ENCODE measurements at regions not wholly inside any gene's neighbourhood (a gene's known extent, or its start where the extent isn't known, plus 50 kb on each side); places are given as distances from the start of the nearest gene placed in this dataset.

GRCh38 chr2:8517850-8518498 lies 163.9 kb upstream of the ID2 start:
- no peak for DNase-seq (ENCODE audit: low read depth in 3 of 3)

GRCh38 chr2:8518979-8519668 lies 162.7 kb upstream of the ID2 start:
- DNase-seq (ENCODE audit: low read depth in 3 of 3), result no peak

- DNase-seq (ENCODE audit: low read depth in 3 of 3), result no peak
Observed at GRCh38 chr2:8520791-8521344, 161.0 kb upstream of the ID2 start.

- DNase-seq (ENCODE audit: low read depth in 3 of 3), result no peak
Observed at GRCh38 chr2:8522687-8523086, 159.2 kb upstream of the ID2 start.

GRCh38 chr2:8524388-8524787 lies 157.5 kb upstream of the ID2 start:
- no peak for DNase-seq (ENCODE audit: low read depth in 3 of 3)

- DNase-seq (ENCODE audit: low read depth in 3 of 3), result no peak
Observed at GRCh38 chr2:8524823-8525222, 157.0 kb upstream of the ID2 start.

- DNase-seq (ENCODE audit: low read depth in 3 of 3), result no peak
Observed at GRCh38 chr2:8525236-8525581, 156.6 kb upstream of the ID2 start.

GRCh38 chr2:8525582-8526402 lies 156.1 kb upstream of the ID2 start:
- DNase-seq (ENCODE audit: low read depth in 3 of 3), result no peak

- no peak for DNase-seq (ENCODE audit: low read depth in 3 of 3)
Observed at GRCh38 chr2:8526403-8526696, 155.5 kb upstream of the ID2 start.

GRCh38 chr2:8527031-8527430 lies 154.8 kb upstream of the ID2 start:
- DNase-seq (ENCODE audit: low read depth in 3 of 3), result no peak

GRCh38 chr2:8527676-8528075 lies 154.2 kb upstream of the ID2 start:
- no peak for DNase-seq (ENCODE audit: low read depth in 3 of 3)

- DNase-seq (ENCODE audit: low read depth in 3 of 3), result no peak
Observed at GRCh38 chr2:8528863-8529262, 153.0 kb upstream of the ID2 start.

GRCh38 chr2:8529706-8530277 lies 152.1 kb upstream of the ID2 start:
- no peak for DNase-seq (ENCODE audit: low read depth in 3 of 3)

- no peak for DNase-seq (ENCODE audit: low read depth in 3 of 3)
Observed at GRCh38 chr2:8531481-8531880, 150.4 kb upstream of the ID2 start.

- DNase-seq (ENCODE audit: low read depth in 3 of 3), result no peak
Observed at GRCh38 chr2:8532438-8532837, 149.4 kb upstream of the ID2 start.

GRCh38 chr2:8533923-8534322 lies 147.9 kb upstream of the ID2 start:
- DNase-seq (ENCODE audit: low read depth in 3 of 3), result no peak

- DNase-seq (ENCODE audit: low read depth in 3 of 3), result no peak
Observed at GRCh38 chr2:8534386-8534728, 147.5 kb upstream of the ID2 start.

GRCh38 chr2:8534729-8535468 lies 147.0 kb upstream of the ID2 start:
- no peak for DNase-seq (ENCODE audit: low read depth in 3 of 3)

GRCh38 chr2:8535469-8535795 lies 146.4 kb upstream of the ID2 start:
- DNase-seq (ENCODE audit: low read depth in 3 of 3), result no peak

GRCh38 chr2:8535821-8536685 lies 145.8 kb upstream of the ID2 start:
- no peak for DNase-seq (ENCODE audit: low read depth in 3 of 3)
